HG02763 (cell line): ENCODE measurements at regions not wholly inside any gene's neighbourhood (a gene's known extent, or its start where the extent isn't known, plus 50 kb on each side); places are given as distances from the start of the nearest gene placed in this dataset.

ENCODE experiments used
- ATAC-seq: cut with Tn5 transposase; IDR thresholded peaks from one replicate; pipeline ENCODE4 v1.9.1; 2021; ENCODE audit warnings: mild to moderate bottlenecking, moderate library complexity; ENCODE audit not compliant: unreplicated experiment

GRCh38 chr20:20888266-20888656, 175.8 kb upstream of the RALGAPA2 start:
- ATAC-seq = no peak

DNA sequence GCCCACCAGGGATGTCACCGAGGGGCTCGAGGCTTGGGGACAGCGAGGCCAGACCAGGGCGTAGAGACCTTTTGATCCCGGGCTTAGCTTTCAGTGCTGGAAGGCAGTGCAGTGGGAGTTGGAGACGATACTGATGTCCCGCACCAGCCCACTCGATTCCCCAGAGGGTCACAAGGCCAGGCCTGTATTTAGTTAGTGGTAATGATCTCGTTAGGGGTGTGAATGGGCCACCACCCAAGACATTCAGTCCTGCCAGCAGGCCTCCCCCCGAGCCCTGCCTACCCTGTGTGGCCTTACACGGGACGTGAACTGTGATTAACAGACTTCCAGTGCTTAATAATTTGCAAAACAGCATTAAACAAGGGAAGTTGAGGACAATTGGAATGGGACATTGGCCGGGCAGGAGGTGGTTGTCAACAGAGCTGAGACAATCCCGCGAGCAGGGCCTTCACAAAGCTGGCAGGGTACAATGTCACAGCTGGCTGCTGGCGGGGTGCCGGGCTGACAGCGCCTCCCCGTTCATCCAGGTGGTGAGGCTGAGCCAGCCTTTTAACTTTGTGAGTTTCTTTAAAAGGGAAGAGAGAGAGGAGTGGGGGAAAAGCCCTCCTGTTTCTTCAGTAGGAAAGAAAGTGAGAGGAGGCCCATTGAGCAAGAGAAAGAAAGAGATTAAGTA, 175.3 kb upstream of the RALGAPA2 start:
- no peak for ATAC-seq

DNA sequence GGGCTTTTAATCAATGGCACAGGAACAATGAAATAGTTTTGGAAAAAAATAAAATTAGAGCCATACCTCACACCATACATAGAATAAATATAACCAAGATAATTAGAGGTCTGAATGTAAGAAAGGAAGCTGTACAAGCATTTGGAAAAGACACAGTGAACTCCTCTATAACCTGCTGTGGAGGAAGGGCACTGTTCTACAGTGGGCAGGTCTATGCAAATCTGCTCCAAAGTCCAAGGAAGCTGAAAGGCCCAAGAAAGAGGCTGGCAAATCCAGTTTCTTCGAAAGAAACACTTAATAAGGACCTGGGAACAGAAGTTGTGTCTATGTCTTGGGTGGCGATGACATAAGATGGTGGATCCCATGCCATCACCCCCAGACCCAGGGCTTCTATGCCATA, 169.4 kb upstream of the RALGAPA2 start:
- ATAC-seq = no peak

DNA sequence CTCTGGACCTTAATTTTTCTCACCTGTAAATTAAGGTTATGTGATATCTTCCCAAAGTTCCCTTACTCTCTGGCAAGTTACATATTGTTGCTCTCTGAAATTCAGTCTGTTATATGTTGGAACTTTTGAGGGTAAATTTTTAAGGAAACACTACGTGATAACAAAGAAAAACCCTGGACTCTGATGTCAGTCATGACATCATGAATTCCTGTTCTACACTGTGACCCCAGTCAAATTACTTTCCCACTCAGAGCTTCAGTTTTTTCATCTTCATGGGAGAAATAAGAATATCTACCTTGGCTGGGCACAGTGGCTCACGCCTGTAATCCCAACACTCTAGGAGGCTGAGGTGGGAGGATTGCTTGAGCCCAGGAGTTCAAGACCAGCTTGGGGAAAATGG, 164.6 kb upstream of the RALGAPA2 start:
- no peak for ATAC-seq

- ATAC-seq = no peak
Measured at GRCh38 chr20:20875716-20876115, 163.3 kb upstream of the RALGAPA2 start.

GRCh38 chr20:20872428-20872827, 160.0 kb upstream of the RALGAPA2 start:
- ATAC-seq = no peak

DNA sequence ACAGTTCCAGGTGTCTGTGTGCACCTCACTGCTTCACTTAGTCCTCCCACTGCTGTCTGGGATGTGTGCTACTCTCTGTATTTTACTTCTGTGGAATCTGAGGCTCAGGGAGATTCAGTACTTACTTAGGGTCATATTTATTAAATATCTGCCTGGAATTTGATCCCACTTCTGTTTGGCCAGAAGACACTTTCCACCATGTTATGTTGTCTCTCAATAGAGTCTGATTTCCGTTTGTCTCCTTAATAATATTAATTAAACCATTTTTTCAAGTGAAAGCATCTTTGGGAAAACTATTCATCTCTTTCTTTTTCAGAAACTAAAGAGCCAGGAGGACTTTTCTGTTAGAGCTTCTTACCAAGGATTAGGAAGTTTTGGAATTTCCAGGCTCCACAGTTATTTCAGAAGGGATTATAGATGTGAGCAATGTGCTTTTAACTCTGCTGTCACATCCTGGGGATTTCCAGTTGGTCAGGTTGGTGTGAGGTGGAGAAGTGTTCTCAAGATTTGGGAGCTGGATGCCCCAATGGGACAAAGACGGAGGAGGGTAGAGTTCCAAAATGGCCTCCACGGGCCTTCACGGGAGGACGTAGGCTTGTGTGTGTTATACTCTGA, 156.8 kb upstream of the RALGAPA2 start:
- ATAC-seq = no peak

DNA sequence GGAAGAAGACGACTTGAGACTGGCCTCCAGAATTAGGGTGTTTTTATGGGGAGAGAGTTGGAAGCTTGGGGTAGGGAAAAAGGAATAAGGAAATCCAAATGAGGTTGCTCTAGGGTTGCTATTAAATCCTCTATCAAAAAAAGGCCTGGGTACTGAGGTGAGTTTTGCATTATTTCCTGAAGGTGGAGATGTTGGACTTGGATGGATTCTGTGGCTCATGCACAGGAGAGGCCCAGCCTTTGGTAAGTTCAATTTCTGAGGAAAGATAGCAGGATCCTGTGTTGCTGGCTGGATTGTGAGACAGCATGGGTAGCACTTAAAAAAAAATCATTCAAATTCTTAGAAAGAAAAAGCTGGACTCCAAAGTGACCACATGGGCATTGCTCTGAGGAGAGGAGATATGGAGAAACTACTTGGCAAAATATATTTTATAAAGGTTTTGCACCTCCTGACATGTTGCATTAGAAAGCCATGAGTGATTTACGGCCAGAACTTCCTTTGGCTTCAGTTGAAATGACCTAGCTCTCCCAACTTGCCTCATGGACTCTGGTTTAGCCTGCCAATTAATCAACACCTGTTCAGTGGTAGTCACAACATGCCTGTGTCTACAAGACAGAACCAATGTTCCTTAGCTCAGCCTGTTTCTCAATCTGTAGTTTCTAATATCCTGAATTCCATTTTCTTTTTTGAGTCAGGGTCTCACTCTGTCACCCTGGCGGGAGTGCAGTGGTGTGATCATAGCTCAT, 152.1 kb upstream of the RALGAPA2 start:
- ATAC-seq = no peak

DNA sequence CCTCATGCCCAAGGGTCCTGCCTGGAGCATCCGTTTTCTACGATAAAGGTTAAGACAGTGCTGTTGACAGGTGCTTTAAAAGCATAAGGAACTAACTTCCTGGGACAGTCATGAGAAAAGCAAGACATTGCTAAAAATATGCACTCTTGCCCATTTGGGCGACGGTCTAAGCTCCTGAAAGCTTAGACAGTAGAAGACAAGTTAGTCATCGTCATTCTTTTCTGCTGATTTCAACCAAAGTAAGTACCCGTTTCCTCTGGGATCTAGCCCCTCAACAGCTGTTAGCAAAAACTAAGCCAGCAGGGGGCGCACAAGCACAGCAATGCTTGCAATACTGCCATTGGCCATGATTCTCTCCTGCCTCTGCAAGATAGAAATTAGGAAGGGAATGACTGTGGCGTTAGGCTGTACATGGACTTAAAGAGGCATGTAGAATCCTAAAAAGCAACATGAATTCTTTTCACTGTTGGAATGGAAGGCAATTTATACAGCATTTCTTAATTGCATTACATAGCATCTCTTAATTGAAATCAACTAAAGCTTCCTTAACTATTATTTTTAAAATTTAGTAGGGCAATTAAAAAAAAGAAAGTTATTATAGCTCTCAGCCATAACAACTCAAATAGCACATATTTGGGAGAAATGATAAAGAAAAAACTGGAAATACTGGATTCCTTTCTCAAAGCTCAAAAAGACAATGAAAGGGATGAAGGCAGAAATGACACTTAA, 147.8 kb upstream of the RALGAPA2 start:
- no peak for ATAC-seq

- ATAC-seq = no peak
Measured at GRCh38 chr20:20859510-20859909, 147.1 kb upstream of the RALGAPA2 start.

DNA sequence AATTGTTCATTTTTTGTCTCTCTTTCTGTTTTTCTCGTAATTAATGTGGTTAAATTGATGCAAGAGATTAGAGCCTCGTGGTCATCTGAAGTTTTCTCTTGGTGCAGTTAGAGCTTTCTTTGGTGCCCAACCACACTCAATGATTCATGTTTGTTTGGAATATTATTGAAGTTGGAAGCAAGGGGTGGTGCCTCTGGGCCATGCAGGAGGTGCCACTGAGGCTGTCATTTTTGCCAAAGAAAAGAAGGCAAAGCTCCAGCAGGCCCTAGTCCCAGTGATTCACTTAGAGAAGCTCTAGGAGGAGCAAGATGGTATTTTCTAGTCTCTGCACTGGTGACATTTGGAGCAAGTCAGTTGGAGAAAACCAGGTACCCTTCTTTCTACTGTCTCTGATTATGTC, 144.5 kb upstream of the RALGAPA2 start:
- no peak for ATAC-seq

GRCh38 chr20:20856306-20856705, 143.9 kb upstream of the RALGAPA2 start:
- ATAC-seq = no peak

GRCh38 chr20:20851385-20851784, 138.9 kb upstream of the RALGAPA2 start:
- ATAC-seq = no peak

DNA sequence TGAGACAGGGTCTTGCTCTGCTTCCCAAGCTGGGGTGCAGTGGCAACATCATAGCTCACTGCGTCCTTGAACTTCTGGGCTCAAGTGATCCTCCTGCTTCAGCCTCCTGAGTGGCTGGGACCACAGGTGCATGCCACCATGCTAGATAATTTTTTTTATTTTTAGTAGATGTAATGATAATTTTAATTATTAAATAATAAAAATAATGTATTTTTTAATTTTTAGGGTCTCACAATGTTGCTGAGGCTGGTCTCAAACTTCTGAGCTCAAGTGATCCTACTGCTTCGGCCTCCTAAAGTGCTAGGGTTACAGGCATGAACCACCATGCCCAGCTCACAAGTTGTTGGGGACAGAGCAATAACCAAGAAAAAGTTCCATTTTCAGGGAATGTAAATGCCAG, 138.0 kb upstream of the RALGAPA2 start:
- ATAC-seq = no peak

DNA sequence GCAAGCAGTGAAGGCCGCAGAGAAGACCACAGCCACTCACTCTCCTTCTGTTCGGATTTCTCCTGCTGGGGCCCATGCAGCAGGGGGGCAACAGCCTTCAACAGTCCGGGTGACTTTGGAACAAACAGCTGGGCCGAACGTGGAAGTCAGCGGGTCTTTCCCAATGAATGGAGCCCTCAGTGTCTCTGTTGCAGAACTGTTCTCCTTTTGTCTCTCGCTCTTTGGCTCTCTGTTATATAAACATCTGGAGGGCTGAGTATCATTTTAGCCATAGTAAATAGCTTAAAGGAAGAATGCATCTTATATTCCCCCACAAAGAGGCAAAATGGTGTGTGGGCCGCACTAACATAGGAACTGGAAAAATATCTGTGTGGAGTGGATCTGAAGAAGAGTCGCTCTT, 136.7 kb upstream of the RALGAPA2 start:
- ATAC-seq = no peak

DNA sequence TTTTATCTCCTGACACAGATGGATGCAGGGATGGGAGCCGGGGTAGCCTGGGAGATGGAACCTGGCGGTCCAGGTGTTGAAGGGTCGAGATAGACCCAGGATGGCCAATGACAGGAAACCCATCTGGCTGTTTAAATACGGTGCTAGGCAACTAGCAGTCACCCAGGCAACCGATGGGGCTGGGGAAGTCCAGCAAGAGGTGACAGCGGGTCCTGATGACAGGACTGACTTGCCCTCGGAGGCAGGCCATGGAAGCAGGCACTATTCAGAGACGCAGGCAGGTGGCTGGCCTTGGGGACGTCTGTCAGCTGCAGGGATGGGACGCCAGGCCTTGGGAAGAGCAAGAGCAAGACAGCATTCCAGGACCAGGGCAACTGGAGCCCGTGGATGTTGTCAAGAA, 135.4 kb upstream of the RALGAPA2 start:
- ATAC-seq = no peak

DNA sequence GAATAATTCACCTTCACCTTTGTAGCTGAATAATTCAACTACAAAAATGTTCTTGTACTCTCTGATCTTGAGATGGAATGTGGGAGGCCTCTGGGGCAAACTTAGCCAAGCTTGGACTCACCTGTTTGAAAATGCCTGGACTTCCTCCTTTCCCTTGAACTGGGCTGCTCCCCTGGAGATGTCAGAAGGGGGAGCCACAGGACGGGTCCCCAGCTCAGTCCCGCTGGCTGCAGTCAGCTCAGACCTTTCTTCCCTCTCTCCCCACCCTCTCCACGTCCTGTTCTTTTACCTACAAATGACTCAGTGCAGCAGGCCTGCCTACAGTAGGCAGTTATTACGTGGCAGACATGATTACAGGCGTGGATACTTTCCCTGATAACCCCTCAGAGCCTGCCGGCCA, 131.5 kb upstream of the RALGAPA2 start:
- no peak for ATAC-seq

- no peak for ATAC-seq
Measured at GRCh38 chr20:20839771-20840170, 127.3 kb upstream of the RALGAPA2 start.

GRCh38 chr20:20837574-20838021, 125.2 kb upstream of the RALGAPA2 start:
- ATAC-seq = no peak

- ATAC-seq = no peak
Measured at GRCh38 chr20:20836836-20837235, 124.4 kb upstream of the RALGAPA2 start.

- ATAC-seq = no peak
Measured at GRCh38 chr20:20835897-20836296, 123.5 kb upstream of the RALGAPA2 start.

GRCh38 chr20:20834008-20834407, 121.6 kb upstream of the RALGAPA2 start:
- no peak for ATAC-seq
